BJ (cell line): ENCODE measurements at regions not wholly inside any gene's neighbourhood (a gene's known extent, or its start where the extent isn't known, plus 50 kb on each side); places are given as distances from the start of the nearest gene placed in this dataset.
A peak's percentile ranks its signal among the peaks of the same experiment; 100 is the strongest.

Source experiments
- CTCF ChIA-PET: fragments of 350-600 bp; formaldehyde crosslinking; extraction: SDS; loops from one replicate; lab custom pipeline; 2021; ENCODE audit warnings: antibody characterized with exemption, inconsistent platforms; lab: Yijun Ruan, JAX
- POLR2A ChIA-PET: fragments of 300-600 bp; sonication (Branson Sonifier 250); formaldehyde crosslinking; extraction: SDS; loops from one replicate; lab custom pipeline; 2021; ENCODE audit warnings: antibody characterized with exemption; lab: Charles Lee
- DNase-seq: peaks from one replicate; pipeline ENCODE4 v3.0.0-alpha.2; 2011; ENCODE audit warnings: low read depth
- H3K27me3 ChIP-seq: 2 replicates; pipeline ENCODE4 v1.6.0; 2011; ENCODE audit warnings: low read length; ENCODE audit not compliant: control insufficient read depth, insufficient read depth
- H3K36me3 ChIP-seq: 2 replicates; pipeline ENCODE4 v1.5.1; 2011; ENCODE audit warnings: low read length; ENCODE audit not compliant: control insufficient read depth, insufficient read depth
- H3K4me3 ChIP-seq: 2 replicates; pipeline ENCODE4 v1.5.1; 2011; ENCODE audit warnings: low read depth, mild to moderate bottlenecking, control low read depth, low read length
- CTCF ChIP-seq: IDR thresholded peaks from 2 replicates; pipeline ENCODE4 v1.5.1; 2011; ENCODE audit warnings: low read depth, mild to moderate bottlenecking, control low read depth, inconsistent platforms, low read length, moderate library complexity; ENCODE audit not compliant: insufficient read depth

- no peaks in the 10 kb centered on the region for H3K36me3 ChIP-seq
- H3K27me3 ChIP-seq = no peaks in the 10 kb centered on the region
- peak; percentile 14 for DNase-seq
- CTCF ChIA-PET = interaction anchor here (0.7 to 1.2 kb wide), 2 partner anchors 9 to 209 kb away, joined by 3 read pairs; no protein-coding TSS in a partner anchor
- H3K4me3 ChIP-seq = no peak overlapping the region
- no peak for TF ChIP-seq CTCF
- POLR2A ChIA-PET = interaction anchor here (0.6 kb wide), 1 partner anchor 33 kb away, joined by 3 read pairs; no protein-coding TSS in a partner anchor
Measured at GRCh38 chr2:225895126-225895525, 495.6 kb downstream of the NYAP2 start.

DNA sequence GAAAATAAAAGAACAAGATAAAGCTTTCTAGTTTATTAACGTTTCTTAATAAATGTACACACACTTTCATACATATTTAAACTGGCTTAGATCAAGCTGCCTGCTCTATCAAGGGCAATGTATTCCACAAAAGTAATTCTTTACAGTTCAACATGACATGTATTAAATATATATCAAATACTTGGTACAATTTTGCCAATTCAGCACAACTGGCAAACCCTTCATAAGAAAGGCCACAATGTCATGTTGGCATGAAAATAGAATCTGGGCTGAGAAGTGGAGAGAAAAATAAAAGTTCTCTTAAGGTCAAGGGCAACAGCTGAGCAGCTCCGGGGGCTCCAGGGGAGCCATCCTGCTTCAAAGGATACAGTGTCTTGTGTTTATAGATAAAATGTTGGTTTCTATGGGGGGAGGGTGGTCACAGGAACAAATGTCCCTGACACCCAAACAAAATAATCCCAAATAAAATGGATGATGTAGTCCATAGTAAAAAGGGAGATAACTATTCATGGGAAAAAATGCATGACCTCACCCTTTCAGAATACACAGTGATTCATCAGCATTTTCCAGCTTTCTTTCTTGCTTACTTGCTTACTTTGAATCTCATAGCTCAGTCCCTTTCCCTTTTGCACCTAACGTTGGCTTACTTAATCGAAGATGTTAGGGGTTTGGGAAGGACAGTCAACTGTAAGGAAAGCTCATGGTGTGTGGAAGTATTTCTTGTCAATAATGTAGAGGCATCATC is 494.9 kb downstream of the NYAP2 start:
- no peaks in the 10 kb centered on the region for H3K36me3 ChIP-seq
- ChIA-PET CTCF (interaction anchor here (0.7 to 1.4 kb wide), 3 partner anchors 10 to 902 kb away, joined by 3 to 4 read pairs (median 3); no protein-coding TSS in a partner anchor), POLR2A (interaction anchor here (0.6 to 0.7 kb wide), 2 partner anchors 32 to 55 kb away, joined by 3 read pairs; no protein-coding TSS in a partner anchor)
- H3K27me3 ChIP-seq = no peaks in the 10 kb centered on the region
- TF ChIP-seq CTCF = no peak
- peak; percentile 53 for DNase-seq
- no peak overlapping the region for H3K4me3 ChIP-seq

DNA sequence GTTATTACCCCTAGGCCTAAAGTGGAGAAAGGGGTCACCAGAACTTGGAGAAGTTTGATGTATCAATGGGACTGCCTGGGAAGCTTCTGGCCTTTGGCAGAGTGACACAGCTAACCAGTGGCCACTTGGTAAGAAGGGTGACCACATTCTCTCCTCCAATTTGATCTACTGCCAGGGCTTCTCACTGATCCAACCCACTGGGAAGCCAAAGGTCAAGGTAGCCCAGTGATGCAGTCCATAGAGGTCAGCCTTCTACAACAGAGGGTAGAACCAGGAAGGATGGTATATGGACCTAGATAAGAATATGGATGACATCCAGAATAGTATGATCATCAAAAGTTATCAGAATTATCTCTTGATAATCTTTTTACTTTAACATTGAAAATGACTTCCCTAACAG is 493.6 kb downstream of the NYAP2 start:
- ChIA-PET POLR2A (no interaction called here), CTCF (no interaction called here)
- no peak for DNase-seq
- no peak for TF ChIP-seq CTCF
- Histone ChIP-seq H3K27me3 (no peaks in the 10 kb centered on the region), H3K36me3 (no peaks in the 10 kb centered on the region), H3K4me3 (no peak overlapping the region)

DNA sequence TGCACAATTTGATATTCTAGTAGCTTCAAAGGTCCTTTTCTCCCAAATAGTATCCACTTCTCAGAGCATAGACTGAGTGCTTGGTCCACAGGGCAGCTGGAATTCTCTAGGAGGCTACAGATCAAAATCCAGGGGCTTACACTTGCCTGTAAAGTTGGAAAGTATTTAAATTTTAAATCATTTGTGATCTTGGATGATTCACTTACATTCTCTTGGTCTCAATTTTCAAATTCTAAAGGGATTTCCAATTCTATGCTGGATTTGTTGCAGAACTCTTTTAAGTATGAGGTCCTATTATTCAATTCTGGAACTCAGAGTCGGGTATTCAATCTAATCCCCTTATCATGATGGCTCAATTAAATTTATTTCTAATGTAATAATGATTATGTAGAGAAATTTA is 492.3 kb downstream of the NYAP2 start:
- ChIA-PET CTCF (interaction anchor here (1.1 to 1.2 kb wide), 2 partner anchors 188 to 911 kb away, joined by 3 read pairs; no protein-coding TSS in a partner anchor), POLR2A (no interaction called here)
- Histone ChIP-seq H3K27me3 (no peaks in the 10 kb centered on the region), H3K36me3 (no peaks in the 10 kb centered on the region), H3K4me3 (no peak overlapping the region)
- TF ChIP-seq CTCF = no peak
- DNase-seq = no peak

DNA sequence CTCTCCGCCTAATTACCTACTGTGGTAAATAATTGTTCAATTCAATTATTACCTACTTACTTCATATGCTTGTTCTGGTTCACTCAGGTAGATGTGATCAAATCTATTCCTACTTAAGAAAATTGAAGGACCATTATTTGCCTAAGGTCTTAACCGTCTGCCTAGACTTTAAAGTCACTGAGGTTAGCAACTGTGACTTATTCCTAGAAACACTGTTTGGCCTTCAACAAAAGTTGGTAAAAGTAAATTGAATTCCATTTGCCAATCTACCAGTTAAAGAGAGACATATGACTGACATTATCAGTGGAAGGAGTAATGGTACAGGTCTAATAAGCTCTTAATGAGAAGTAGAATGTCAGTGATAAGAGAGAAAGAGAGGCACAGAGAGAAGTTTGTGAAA is 491.5 kb downstream of the NYAP2 start:
- Histone ChIP-seq H3K27me3 (no peaks in the 10 kb centered on the region), H3K36me3 (no peaks in the 10 kb centered on the region), H3K4me3 (no peak overlapping the region)
- ChIA-PET POLR2A (no interaction called here), CTCF (interaction anchor here (1.1 to 1.6 kb wide), 2 partner anchors 280 to 912 kb away, joined by 3 read pairs; no protein-coding TSS in a partner anchor)
- no peak for DNase-seq
- no peak for TF ChIP-seq CTCF
